HFF-Myc (cell line): ENCODE measurements at regions not wholly inside any gene's neighbourhood (a gene's known extent, or its start where the extent isn't known, plus 50 kb on each side); places are given as distances from the start of the nearest gene placed in this dataset.
"Not testable (repeated sequence)": the region's sequence is repeated elsewhere in the genome, so short reads cannot be mapped to it uniquely, and the experiment has no call there.

Source experiments
- DNase-seq: peaks from one replicate; pipeline ENCODE4 v3.0.0-alpha.2; 2011; ENCODE audit warnings: low read depth; ENCODE audit errors: extremely low read depth
- H3K4me3 ChIP-seq: replicated peaks from 2 replicates; pipeline ENCODE4 v1.5.1; 2011; ENCODE audit warnings: low read depth, mild to moderate bottlenecking, control low read depth, low read length
- TF ChIP-seq, protein P1 (sequence below): IDR thresholded peaks from 2 replicates; pipeline ENCODE4 v1.5.1; 2012; ENCODE audit warnings: mild to moderate bottlenecking, low read depth, low read length, control low read depth; ENCODE audit errors: missing control alignments

DNA sequence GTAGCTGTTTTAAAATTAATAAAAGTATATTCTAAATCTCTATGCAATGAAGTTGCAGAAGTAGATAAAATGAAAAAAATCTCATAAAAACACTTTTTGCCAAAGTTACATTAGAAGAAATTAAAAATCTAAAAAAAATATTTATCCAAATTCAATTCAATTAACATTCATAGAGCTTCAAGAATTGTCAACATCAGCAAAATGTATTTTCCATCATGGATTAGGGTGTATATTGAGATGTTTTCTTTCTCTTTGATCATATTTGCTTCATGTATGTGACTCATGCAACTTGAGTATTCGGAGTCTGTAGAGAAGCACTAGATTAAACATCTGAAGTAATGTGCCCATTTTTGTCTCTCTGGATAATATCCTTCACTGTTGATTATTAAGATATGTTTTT, 415.3 kb upstream of the FAM174A start:
- TF ChIP-seq, protein P1, sequence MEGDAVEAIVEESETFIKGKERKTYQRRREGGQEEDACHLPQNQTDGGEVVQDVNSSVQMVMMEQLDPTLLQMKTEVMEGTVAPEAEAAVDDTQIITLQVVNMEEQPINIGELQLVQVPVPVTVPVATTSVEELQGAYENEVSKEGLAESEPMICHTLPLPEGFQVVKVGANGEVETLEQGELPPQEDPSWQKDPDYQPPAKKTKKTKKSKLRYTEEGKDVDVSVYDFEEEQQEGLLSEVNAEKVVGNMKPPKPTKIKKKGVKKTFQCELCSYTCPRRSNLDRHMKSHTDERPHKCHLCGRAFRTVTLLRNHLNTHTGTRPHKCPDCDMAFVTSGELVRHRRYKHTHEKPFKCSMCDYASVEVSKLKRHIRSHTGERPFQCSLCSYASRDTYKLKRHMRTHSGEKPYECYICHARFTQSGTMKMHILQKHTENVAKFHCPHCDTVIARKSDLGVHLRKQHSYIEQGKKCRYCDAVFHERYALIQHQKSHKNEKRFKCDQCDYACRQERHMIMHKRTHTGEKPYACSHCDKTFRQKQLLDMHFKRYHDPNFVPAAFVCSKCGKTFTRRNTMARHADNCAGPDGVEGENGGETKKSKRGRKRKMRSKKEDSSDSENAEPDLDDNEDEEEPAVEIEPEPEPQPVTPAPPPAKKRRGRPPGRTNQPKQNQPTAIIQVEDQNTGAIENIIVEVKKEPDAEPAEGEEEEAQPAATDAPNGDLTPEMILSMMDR: no peak
- DNase-seq: no peak
- no peak overlapping the region for H3K4me3 ChIP-seq

DNA sequence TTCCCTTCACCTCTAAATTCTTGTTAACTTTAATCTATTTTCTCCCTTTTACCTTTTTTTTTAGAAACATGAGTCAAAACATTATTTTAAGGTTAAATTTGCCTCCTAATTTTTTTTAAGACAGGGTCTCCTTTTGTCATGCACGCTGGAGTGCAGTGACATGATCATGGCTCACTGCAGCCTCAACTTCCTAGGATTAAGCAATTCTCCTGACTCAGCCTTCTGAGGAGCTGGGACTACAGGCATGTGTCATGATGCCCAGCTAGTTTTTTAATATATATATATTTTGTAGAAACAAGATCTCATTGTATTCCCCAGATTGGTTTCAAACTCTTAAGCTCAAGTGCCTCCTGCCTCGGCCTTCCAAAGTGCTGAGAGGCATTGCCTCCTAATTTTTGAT, 424.7 kb upstream of the FAM174A start:
- TF ChIP-seq, protein P1: no peak
- no peak overlapping the region for H3K4me3 ChIP-seq
- DNase-seq: no peak

DNA sequence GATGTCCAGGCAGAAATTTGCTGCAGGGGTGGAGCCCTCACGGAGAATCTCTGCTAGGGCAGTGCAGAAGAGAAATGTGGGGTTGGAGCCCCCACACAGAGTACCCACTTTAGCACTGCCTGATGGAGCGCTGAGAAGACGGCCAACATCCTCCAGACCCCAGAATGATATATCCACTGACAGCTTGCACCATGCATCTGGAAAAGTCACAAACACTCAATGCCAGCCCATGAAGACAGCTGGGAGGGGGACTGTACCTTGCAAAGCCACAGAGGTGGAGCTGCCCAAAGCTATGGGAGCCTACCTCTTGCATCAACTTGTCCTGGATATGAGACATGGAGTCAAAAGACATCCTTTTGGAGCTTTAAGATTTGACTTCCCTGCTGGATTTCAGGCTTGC, 426.3 kb upstream of the FAM174A start:
- TF ChIP-seq, protein P1: no peak
- no peak for DNase-seq

DNA sequence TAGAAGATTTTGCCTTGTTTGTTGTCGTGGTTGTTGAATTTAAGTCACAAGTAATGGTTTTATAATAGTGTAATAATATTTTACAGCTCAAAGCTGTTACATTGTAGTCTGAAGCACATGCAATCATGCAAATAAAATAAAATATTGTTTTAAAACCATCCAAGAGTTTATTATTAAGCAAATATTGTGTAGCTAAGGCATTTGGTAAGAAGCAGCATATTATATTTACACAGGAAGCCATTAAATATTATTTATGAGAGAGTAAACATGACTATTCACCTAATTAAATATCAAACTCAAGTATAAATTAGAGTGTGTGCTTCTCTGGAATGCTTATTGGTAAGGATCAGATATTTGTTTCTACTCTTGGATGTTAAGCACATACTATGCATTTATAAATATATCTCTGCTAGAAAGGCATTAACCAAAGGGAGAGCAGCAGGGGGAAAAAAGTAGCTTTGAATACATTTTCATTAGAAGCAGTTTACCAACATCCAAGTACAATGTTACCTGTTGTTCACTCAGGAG, 431.5 kb upstream of the FAM174A start:
- not testable (repeated sequence) for H3K4me3 ChIP-seq, DNase-seq

More for the DNA sequence above, 426.3 kb upstream of the FAM174A start:
- no peak overlapping the region for H3K4me3 ChIP-seq

DNA sequence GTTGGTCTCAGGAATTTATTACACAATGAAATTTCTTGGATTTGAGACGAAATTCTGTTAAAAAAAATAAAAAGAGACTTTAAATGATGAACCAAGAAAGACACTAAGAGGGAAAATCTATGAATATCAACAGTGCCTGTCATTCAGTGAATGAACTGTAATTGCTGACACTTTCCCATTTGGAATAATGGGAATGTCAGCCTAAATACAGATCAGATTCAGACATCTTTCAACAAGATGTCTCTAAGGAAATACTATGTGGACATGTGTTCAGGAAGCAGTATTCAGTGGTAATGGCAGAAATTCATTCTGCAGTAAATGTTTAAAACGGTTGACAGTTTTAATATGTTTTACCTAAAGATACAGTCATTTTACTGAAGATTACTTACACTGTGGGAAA, 433.7 kb upstream of the FAM174A start:
- not testable (repeated sequence) for H3K4me3 ChIP-seq, DNase-seq

DNA sequence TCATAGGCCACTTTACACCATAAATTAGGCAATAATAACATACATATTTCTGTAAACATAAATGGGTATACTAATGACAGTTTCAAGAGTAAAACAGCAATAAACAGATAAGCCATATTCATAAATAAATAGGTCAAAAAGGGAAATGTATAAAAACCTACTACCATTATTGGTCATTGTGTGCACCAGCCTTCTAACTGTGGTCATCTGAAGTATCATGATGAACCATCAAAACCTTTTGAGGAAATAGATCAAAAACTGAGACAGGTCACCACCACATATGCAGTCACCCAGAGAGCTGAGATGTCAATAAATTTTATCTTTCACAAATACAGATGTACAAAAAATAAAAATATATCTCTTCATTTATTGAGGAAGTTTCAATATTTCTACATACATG, 438.8 kb upstream of the FAM174A start:
- not testable (repeated sequence) for H3K4me3 ChIP-seq, DNase-seq

DNA sequence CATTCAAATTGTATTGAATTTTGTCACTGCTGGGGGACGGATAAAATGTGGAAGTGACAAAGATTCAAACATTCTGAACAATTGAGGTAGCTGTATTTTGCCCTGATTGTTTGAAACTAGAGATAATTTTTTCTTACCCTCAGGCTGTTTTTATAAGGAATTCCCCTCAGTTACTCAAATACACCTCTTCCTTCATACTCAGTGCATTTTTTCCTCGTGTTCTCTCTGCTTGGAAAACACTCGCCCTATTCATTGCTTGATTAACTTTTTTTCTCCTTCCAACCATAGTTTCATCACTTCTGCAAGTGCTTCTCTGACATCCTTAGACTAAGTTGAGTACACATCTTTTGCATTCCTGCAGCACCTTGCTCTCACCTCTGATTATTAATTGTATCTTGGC, 454.5 kb upstream of the FAM174A start:
- DNase-seq, H3K4me3 ChIP-seq: not testable (repeated sequence)

DNA sequence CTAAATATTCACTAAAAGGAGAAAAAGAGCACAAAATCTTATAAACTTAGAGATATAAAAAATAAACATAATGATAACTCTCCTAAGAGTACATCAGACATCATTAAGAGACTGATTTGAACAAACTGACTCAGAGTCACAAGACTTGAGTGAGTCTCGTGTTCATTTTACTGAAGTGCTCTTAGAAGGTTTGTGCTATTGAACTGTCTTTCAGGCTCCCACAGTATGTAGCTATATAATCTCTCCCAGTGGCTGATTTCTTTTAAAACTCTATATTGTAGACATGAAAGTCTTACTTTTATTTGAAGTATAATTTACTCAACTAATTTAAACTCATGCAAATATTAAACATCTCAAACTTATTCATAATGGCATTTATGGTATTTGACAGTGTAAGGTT, 456.0 kb upstream of the FAM174A start:
- not testable (repeated sequence) for DNase-seq, H3K4me3 ChIP-seq

DNA sequence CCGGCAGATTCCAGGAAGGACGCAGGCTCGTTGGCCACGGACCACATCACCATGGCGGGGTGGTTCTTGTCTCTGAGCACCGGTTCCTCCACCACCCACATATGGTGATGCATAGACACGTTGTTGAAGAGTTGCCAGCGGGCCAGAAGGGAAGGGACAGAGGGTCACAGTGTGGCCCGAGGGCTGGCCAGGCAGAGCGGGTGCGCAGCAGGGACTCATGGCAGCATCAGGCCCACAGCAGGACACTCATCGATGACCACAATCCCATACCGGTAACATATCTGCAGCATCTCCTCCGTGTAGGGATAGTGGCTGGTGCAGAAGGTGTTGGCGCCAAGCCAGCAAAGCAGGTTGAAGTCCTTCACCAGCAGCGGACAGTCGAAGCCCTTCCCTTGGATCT, 469.2 kb upstream of the FAM174A start:
- not testable (repeated sequence) for DNase-seq, H3K4me3 ChIP-seq

DNA sequence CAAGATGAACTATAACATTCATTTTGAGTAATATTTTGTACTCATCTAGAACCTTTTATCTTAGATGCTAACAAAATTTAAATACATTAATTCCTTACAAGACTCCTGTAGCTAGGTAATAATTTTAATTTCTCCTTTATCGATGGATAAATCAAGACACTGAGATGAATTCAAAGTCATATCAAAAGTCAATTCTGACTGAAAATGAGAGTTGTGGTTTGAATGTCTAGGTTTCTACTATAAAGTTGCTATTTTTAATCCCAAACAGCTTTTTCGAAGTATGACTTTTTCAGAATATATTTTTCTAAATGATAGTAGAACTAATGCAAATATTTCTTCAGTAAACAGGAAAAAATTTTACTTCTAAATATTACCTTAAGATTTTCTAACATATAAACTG, 491.7 kb upstream of the FAM174A start:
- TF ChIP-seq, protein P1: no peak
- no peak overlapping the region for H3K4me3 ChIP-seq
- DNase-seq: no peak
